Kidney epithelial cell (primary cell): ENCODE measurements at regions not wholly inside any gene's neighbourhood (a gene's known extent, or its start where the extent isn't known, plus 50 kb on each side); places are given as distances from the start of the nearest gene placed in this dataset.
A peak's percentile ranks its signal among the peaks of the same experiment; 100 is the strongest.

ENCODE experiments used
- DNase-seq: peaks from one replicate; pipeline ENCODE4 v3.0.0-alpha.2; 2010; ENCODE audit warnings: low read depth
- H3K27me3 ChIP-seq: 2 replicates; pipeline ENCODE4 v1.6.0; 2011; ENCODE audit warnings: low read length; ENCODE audit not compliant: control insufficient read depth, insufficient read depth
- H3K36me3 ChIP-seq: 2 replicates; pipeline ENCODE4 v1.5.1; 2011; ENCODE audit warnings: low read length; ENCODE audit not compliant: control insufficient read depth, insufficient read depth
- H3K4me3 ChIP-seq: 2 replicates; pipeline ENCODE4 v1.5.1; 2011; ENCODE audit warnings: low read depth, mild to moderate bottlenecking, control low read depth, low read length
- CTCF ChIP-seq: IDR thresholded peaks from 2 replicates; pipeline ENCODE4 v1.5.1; 2011; ENCODE audit warnings: mild to moderate bottlenecking, moderate library complexity, low read length, control low read depth, inconsistent platforms; ENCODE audit not compliant: insufficient read depth, poor library complexity, severe bottlenecking

GRCh38 chr1:228958121-228958520 lies 222.8 kb downstream of the RHOU start:
- Histone ChIP-seq H3K4me3 (no peak overlapping the region), H3K27me3 (no peaks in the 10 kb centered on the region), H3K36me3 (no peaks in the 10 kb centered on the region)
- TF ChIP-seq CTCF, result no peak
- DNase-seq, result no peak

- no peak for DNase-seq
- H3K27me3 ChIP-seq, result no peaks in the 10 kb centered on the region
- no peaks in the 10 kb centered on the region for H3K36me3 ChIP-seq
- no peak for TF ChIP-seq CTCF
- no peak overlapping the region for H3K4me3 ChIP-seq
Observed at GRCh38 chr1:228958741-228959140, 223.5 kb downstream of the RHOU start.

- TF ChIP-seq CTCF, result no peak
- Histone ChIP-seq H3K36me3 (no peaks in the 10 kb centered on the region), H3K4me3 (no peak overlapping the region), H3K27me3 (no peaks in the 10 kb centered on the region)
- DNase-seq, result no peak
Observed at GRCh38 chr1:228960705-228961104, 225.4 kb downstream of the RHOU start.

- no peaks in the 10 kb centered on the region for H3K36me3 ChIP-seq
- no peak for TF ChIP-seq CTCF
- no peaks in the 10 kb centered on the region for H3K27me3 ChIP-seq
- no peak for DNase-seq
- H3K4me3 ChIP-seq, result no peak overlapping the region
Observed at GRCh38 chr1:228961511-228961910, 226.2 kb downstream of the RHOU start.

GRCh38 chr1:228963795-228964177 lies 228.5 kb downstream of the RHOU start:
- Histone ChIP-seq H3K27me3 (no peaks in the 10 kb centered on the region), H3K36me3 (no peaks in the 10 kb centered on the region), H3K4me3 (no peak overlapping the region)
- no peak for DNase-seq
- TF ChIP-seq CTCF, result no peak

GRCh38 chr1:228964178-228965089 lies 229.2 kb downstream of the RHOU start:
- no peak overlapping the region for H3K4me3 ChIP-seq
- DNase-seq, result peak; percentile 71

More at GRCh38 chr1:228964178-228965089, 229.2 kb downstream of the RHOU start:
- no peak for TF ChIP-seq CTCF
- Histone ChIP-seq H3K27me3 (no peaks in the 10 kb centered on the region), H3K36me3 (no peaks in the 10 kb centered on the region)
